ENCODE measurements at regions not wholly inside any gene's neighbourhood (a gene's known extent, or its start where the extent isn't known, plus 50 kb on each side); places are given as distances from the start of the nearest gene placed in this dataset.

DNA sequence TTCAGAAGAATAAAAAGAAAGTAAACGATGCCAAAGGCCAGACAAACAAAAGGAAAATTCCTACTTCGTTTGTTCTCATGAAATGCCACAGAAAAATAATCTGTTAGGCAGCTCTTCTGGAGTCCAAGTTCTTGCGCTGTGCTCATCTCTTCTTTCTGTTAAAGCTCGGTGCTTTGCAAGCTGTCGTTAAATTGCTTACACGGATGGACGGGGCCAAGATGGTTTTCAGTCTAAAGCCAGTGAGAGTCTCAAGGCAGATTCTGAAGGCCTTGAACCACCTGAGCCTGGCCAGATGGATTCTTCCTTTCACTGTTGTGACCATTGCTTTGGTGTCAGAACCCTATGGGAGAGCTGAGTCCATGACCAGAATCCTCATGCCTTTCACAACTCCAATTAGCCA lies 97.6 kb upstream of the RMDN2 start:
- TF ChIP-seq POLR2A (IDR thresholded peaks at IDR 0.05; ENCODE audit: low read depth, low read length) (no peak), TAF1 (IDR thresholded peaks at IDR 0.05; ENCODE audit: borderline replicate concordance, low read depth, low read length) (no peak)

All from GM12892 (cell line).